Nephron progenitor cell (in vitro differentiated cells): ENCODE measurements at regions not wholly inside any gene's neighbourhood (a gene's known extent, or its start where the extent isn't known, plus 50 kb on each side); places are given as distances from the start of the nearest gene placed in this dataset.

Experiments used
- DNase-seq: peaks from one replicate; pipeline ENCODE4 v3.0.0; 2021
- H3K27ac Mint-ChIP-seq: 2 replicates; pipeline ENCODE4 v1.8.0; 2021; ENCODE audit warnings: mild to moderate bottlenecking, moderate library complexity, mixed read lengths
- H3K27me3 Mint-ChIP-seq: 2 replicates; pipeline ENCODE4 v1.8.0; 2021; ENCODE audit warnings: mild to moderate bottlenecking, low read depth, mixed read lengths; ENCODE audit not compliant: poor library complexity
- H3K36me3 Mint-ChIP-seq: 2 replicates; pipeline ENCODE4 v1.8.0; 2021; ENCODE audit warnings: low read depth, mixed read lengths
- H3K4me1 Mint-ChIP-seq: 2 replicates; pipeline ENCODE4 v1.8.0; 2021; ENCODE audit warnings: mixed read lengths
- H3K4me3 Mint-ChIP-seq: 2 replicates; pipeline ENCODE4 v1.8.0; 2021; ENCODE audit warnings: mild to moderate bottlenecking, moderate library complexity, mixed read lengths
- H3K9me3 Mint-ChIP-seq: 2 replicates; pipeline ENCODE4 v1.8.0; 2021; ENCODE audit warnings: mild to moderate bottlenecking, moderate library complexity, mixed read lengths
- CTCF ChIP-seq: fragments of 200-600 bp; sonication (generic); IDR thresholded peaks from 2 replicates; pipeline ENCODE4 v1.5.0; 2021; ENCODE audit warnings: antibody characterized with exemption

- peaks cover 19% of the 10 kb centered on the region for H3K36me3 Mint-ChIP-seq
Observed at GRCh38 chr3:150268426-150269391, 139.4 kb upstream of the TSC22D2 start.

GRCh38 chr3:150267288-150267687 is 140.8 kb upstream of the TSC22D2 start:
- H3K27ac Mint-ChIP-seq, result peak overlapping the region; percentile 25
- DNase-seq, result no peak
- peaks cover 17% of the 10 kb centered on the region for H3K9me3 Mint-ChIP-seq
- H3K4me3 Mint-ChIP-seq, result peak overlapping the region; percentile 49
- no peak for TF ChIP-seq CTCF
- peaks cover 19% of the 10 kb centered on the region for H3K36me3 Mint-ChIP-seq
- H3K4me1 Mint-ChIP-seq, result peaks cover 79% of the 10 kb centered on the region
- H3K27me3 Mint-ChIP-seq, result peaks cover 6% of the 10 kb centered on the region

More at GRCh38 chr3:150268426-150269391, 139.4 kb upstream of the TSC22D2 start:
- Mint-ChIP-seq H3K27me3 (peaks cover 6% of the 10 kb centered on the region), H3K4me3 (no peak overlapping the region), H3K27ac (peak overlapping the region; percentile 91), H3K9me3 (peaks cover 17% of the 10 kb centered on the region), H3K4me1 (peaks cover 77% of the 10 kb centered on the region)
- no peak for TF ChIP-seq CTCF
- no peak for DNase-seq

GRCh38 chr3:150265305-150265704 is 142.8 kb upstream of the TSC22D2 start:
- Mint-ChIP-seq H3K27ac (peak overlapping the region; percentile 25), H3K4me3 (no peak overlapping the region), H3K4me1 (peaks cover 69% of the 10 kb centered on the region), H3K9me3 (peaks cover 7% of the 10 kb centered on the region), H3K36me3 (peaks cover 6% of the 10 kb centered on the region), H3K27me3 (peaks cover 3% of the 10 kb centered on the region)
- no peak for DNase-seq
- TF ChIP-seq CTCF, result no peak

GRCh38 chr3:150264561-150265279 is 143.4 kb upstream of the TSC22D2 start:
- Mint-ChIP-seq H3K4me3 (no peak overlapping the region), H3K27me3 (peaks cover 3% of the 10 kb centered on the region), H3K27ac (peak overlapping the region; percentile 58), H3K4me1 (peaks cover 67% of the 10 kb centered on the region), H3K36me3 (peaks cover under 1% of the 10 kb centered on the region), H3K9me3 (peaks cover 5% of the 10 kb centered on the region)
- TF ChIP-seq CTCF, result no peak
- DNase-seq, result no peak

- peaks cover 14% of the 10 kb centered on the region for H3K9me3 Mint-ChIP-seq
- peaks cover 48% of the 10 kb centered on the region for H3K4me1 Mint-ChIP-seq
- no peak for TF ChIP-seq CTCF
- H3K36me3 Mint-ChIP-seq, result no peaks in the 10 kb centered on the region
- no peak for DNase-seq
- no peak overlapping the region for H3K27ac Mint-ChIP-seq
- no peak overlapping the region for H3K4me3 Mint-ChIP-seq
- peaks cover 3% of the 10 kb centered on the region for H3K27me3 Mint-ChIP-seq
Observed at GRCh38 chr3:150261958-150262357, 146.1 kb upstream of the TSC22D2 start.
